Esophagus squamous epithelium (tissue), 5 donors: ENCODE measurements at regions not wholly inside any gene's neighbourhood (a gene's known extent, or its start where the extent isn't known, plus 50 kb on each side); places are given as distances from the start of the nearest gene placed in this dataset.

Experiments
- DNase-seq: peaks from one replicate; lab custom pipeline; 2025; lab: John Stamatoyannopoulos, UW
- H3K27ac ChIP-seq, 4 donors: fragments of 200-600 bp; sonication (generic); one replicate each; pipeline ENCODE4 v1.5.1; 2016 to 2019; ENCODE audit warnings: mild to moderate bottlenecking in 1 of 4
- H3K27me3 ChIP-seq, 4 donors: fragments of 200-600 bp; sonication (generic); 1 replicate in 3 of 4; 2 replicates in 1 of 4; pipeline versions ENCODE4 v1.5.1 to v1.6.0; 2017 to 2021; ENCODE audit warnings: antibody characterized with exemption in 1 of 4
- H3K36me3 ChIP-seq, 3 donors: fragments of 200-600 bp; sonication (generic); one replicate each; pipeline ENCODE4 v1.5.1; 2016 to 2019
- H3K4me1 ChIP-seq, 3 donors: fragments of 200-600 bp; sonication (generic); one replicate each; pipeline ENCODE4 v1.5.1; 2017 to 2019
- H3K4me3 ChIP-seq, 4 donors: fragments of 200-600 bp; sonication (generic); 1 replicate in 3 of 4; 2 replicates in 1 of 4; pipeline ENCODE4 v1.5.1; 2016 to 2019; ENCODE audit warnings: mild to moderate bottlenecking in 2 of 4, moderate library complexity in 1 of 4
- H3K9me3 ChIP-seq, 3 donors: fragments of 200-600 bp; sonication (generic); one replicate each; pipeline ENCODE4 v1.5.1; 2016 to 2019
- POLR2A ChIP-seq, 4 donors: fragments of 450-650 bp; IDR thresholded peaks; one replicate each; pipeline ENCODE4 v1.6.1; 2017; ENCODE audit warnings: antibody characterized with exemption in 4 of 4, mild to moderate bottlenecking in 4 of 4, moderate library complexity in 3 of 4
- WGBS, 2 donors: methylation state at CpG; one replicate each; pipeline ENCODE4 v1.1.5; 2018; 5-methylcytosine and 5-hydroxymethylcytosine counted together
- intact Hi-C: fragments of 100-400 bp; cut with DNase I; formaldehyde crosslinking; loops from one replicate; pipeline ENCODE4 v1.15.0; 2022
- small RNA-seq, 4 donors: library from RNA; depleted of rRNA; stranded (forward); fragments of <200 nt; gene quantifications; one replicate each; pipeline ENCODE3, GENCODE V24; 2016
- TF ChIP-seq, protein P1 (sequence below), 6 experiments: fragments of 450-650 bp in 4 of 6; fragments of 200-600 bp in 2 of 6; sonication (generic) in 2 of 6; IDR thresholded peaks; one replicate each; pipeline ENCODE4 v1.5.1; 2016 to 2019; ENCODE audit warnings: antibody characterized with exemption in 6 of 6, mild to moderate bottlenecking in 4 of 6, moderate library complexity in 4 of 6
- donor health status: DM: yes; HTN: yes; CAD: no.

DNA sequence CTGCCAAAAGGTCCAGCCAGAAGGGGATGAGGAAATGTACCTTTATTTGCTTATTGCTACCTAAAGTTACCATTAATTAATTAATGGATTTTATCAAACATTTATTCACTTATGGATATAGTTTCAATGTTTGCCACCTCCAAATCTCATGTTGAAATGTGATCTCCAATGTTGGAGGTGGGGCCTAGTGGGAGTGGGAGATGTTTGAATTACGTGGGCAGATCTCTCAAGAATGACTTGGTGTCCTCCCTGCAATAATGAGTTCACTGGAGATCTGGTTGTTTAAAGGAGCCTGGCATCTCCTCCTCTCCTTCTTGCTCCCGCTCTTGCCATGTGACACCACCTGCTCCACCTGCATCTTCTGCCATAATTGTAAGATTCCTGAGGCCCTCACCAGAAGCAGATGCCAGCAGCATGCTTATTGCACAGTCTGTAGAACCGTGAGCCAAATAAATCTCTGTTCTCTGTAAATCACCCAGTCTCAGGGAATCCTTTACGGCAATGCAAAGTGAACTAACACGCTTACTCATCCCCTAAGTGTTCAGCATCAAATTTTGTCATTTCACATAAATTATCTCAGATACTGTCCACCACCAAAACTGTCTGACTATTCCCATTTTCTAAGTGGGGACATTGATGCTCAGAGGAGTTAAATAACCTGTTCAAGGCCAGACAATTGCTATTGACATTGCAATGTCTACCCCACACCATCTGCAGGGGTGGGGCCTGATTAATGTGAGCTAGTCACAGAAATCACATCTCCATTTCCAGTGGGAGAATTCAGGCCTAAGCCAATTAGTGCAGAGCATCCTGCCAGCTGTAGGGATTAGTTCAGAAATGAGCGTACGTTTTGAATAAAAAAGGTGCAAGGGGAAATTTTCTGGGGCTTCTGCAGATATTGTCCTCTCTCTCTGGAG lies 51.6 kb upstream of the SYN3 start:
- DNase-seq: no peak
- Histone ChIP-seq H3K4me3 (no peak overlapping the region), H3K9me3 (no peaks in the 10 kb centered on the region), H3K36me3 (no peaks in the 10 kb centered on the region), H3K4me1 (peaks cover 0 to 7% (median 0%) of the 10 kb centered on the region in 3 donors), H3K27me3 (peaks cover 0 to 30% (median 0%) of the 10 kb centered on the region in 4 donors), H3K27ac (no peak overlapping the region)
- intact Hi-C loops: no loop called here
- TF ChIP-seq POLR2A (IDR thresholded peaks at IDR 0.05): no peak
- TF ChIP-seq, protein P1, sequence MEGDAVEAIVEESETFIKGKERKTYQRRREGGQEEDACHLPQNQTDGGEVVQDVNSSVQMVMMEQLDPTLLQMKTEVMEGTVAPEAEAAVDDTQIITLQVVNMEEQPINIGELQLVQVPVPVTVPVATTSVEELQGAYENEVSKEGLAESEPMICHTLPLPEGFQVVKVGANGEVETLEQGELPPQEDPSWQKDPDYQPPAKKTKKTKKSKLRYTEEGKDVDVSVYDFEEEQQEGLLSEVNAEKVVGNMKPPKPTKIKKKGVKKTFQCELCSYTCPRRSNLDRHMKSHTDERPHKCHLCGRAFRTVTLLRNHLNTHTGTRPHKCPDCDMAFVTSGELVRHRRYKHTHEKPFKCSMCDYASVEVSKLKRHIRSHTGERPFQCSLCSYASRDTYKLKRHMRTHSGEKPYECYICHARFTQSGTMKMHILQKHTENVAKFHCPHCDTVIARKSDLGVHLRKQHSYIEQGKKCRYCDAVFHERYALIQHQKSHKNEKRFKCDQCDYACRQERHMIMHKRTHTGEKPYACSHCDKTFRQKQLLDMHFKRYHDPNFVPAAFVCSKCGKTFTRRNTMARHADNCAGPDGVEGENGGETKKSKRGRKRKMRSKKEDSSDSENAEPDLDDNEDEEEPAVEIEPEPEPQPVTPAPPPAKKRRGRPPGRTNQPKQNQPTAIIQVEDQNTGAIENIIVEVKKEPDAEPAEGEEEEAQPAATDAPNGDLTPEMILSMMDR (IDR thresholded peaks at IDR 0.05): no peak
- 57 to 68% methylated on average over 7 of the region's 7 CpGs for WGBS, 2 donors

DNA sequence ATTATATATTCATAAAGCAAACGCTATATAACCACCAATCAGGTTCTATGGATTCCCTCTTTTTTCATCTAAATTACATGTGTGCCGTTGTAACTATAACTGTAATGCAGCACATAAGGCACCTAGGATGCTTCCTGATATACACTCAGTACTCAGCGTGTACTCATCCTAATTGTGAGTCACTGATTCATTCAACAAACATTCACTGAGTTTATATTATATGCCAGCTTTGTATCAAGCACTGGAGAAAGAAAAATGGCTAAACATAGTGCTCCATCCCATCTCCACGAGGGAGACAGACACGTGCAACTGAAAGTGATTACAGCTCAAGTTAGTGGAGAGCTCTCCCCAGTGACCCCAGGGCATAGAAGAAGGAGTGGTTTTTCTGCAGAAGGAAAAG lies 49.9 kb upstream of the SYN3 start:
- H3K4me1 ChIP-seq: peaks cover 0 to 7% (median 0%) of the 10 kb centered on the region in 3 donors
- H3K9me3 ChIP-seq: peaks cover 0 to 8% (median 0%) of the 10 kb centered on the region in 3 donors
- no peak for DNase-seq
- no peak for TF ChIP-seq POLR2A (IDR thresholded peaks at IDR 0.05)
- TF ChIP-seq, protein P1 (IDR thresholded peaks at IDR 0.05): no peak
- H3K36me3 ChIP-seq: no peaks in the 10 kb centered on the region
- H3K27me3 ChIP-seq: peaks cover 0 to 44% (median 0%) of the 10 kb centered on the region in 4 donors
- 38 to 47% methylated on average over 5 of the region's 5 CpGs for WGBS, 2 donors
- H3K27ac ChIP-seq: no peak overlapping the region
- intact Hi-C loops: no loop called here
- H3K4me3 ChIP-seq: no peak overlapping the region

Small RNA genes lying in the stretch of these regions (small RNA-seq; reads per million reads assigned to genes)
- 0 reads per million in 4 donors for gene Z82198.3
